Endothelial cell of umbilical vein (primary cell): ENCODE measurements at regions not wholly inside any gene's neighbourhood (a gene's known extent, or its start where the extent isn't known, plus 50 kb on each side); places are given as distances from the start of the nearest gene placed in this dataset.

Source experiments
- EZH2 ChIP-seq: IDR thresholded peaks from 2 replicates; pipeline ENCODE4 v1.6.1; 2012; ENCODE audit warnings: borderline replicate concordance, low read depth, mild to moderate bottlenecking, moderate library complexity, low read length, inconsistent platforms; ENCODE audit not compliant: severe bottlenecking
- FOS ChIP-seq: IDR thresholded peaks from 2 replicates; pipeline ENCODE4 v1.6.1; 2011; ENCODE audit warnings: mild to moderate bottlenecking, low read length, moderate library complexity, borderline replicate concordance; ENCODE audit not compliant: insufficient read depth
- JUN ChIP-seq: IDR thresholded peaks from 2 replicates; pipeline ENCODE4 v1.6.1; 2011; ENCODE audit warnings: borderline replicate concordance, low read depth; ENCODE audit not compliant: insufficient read length, insufficient read depth
- MYC ChIP-seq: IDR thresholded peaks from one replicate; pipeline ENCODE4 v1.6.1; 2011; ENCODE audit warnings: mild to moderate bottlenecking, low read depth, low read length
- POLR2A ChIP-seq: IDR thresholded peaks from 2 replicates; pipeline ENCODE4 v1.6.1; 2012; ENCODE audit warnings: low read depth, mild to moderate bottlenecking, control low read depth, low read length
- POLR2AphosphoS5 ChIP-seq: IDR thresholded peaks from 2 replicates; pipeline ENCODE4 v1.6.1; 2012; ENCODE audit warnings: low read depth, mild to moderate bottlenecking, control low read depth, low read length, moderate library complexity; ENCODE audit not compliant: insufficient read depth
- TF ChIP-seq, protein P1 (sequence below), 2 donors: IDR thresholded peaks; 1 replicate in 1 of 2; 2 replicates in 1 of 2; pipeline ENCODE4 v1.5.1; 2011; ENCODE audit warnings: low read length in 2 of 2, mild to moderate bottlenecking in 2 of 2, moderate library complexity in 2 of 2, control low read depth in 1 of 2, inconsistent platforms in 1 of 2, low read depth in 1 of 2; ENCODE audit not compliant: insufficient read depth in 1 of 2; ENCODE audit errors: extremely low read depth in 1 of 2
- TF ChIP-seq, protein P2 (sequence below): IDR thresholded peaks from 2 replicates; pipeline ENCODE4 v1.6.1; 2011; ENCODE audit not compliant: insufficient read depth, insufficient read length

DNA sequence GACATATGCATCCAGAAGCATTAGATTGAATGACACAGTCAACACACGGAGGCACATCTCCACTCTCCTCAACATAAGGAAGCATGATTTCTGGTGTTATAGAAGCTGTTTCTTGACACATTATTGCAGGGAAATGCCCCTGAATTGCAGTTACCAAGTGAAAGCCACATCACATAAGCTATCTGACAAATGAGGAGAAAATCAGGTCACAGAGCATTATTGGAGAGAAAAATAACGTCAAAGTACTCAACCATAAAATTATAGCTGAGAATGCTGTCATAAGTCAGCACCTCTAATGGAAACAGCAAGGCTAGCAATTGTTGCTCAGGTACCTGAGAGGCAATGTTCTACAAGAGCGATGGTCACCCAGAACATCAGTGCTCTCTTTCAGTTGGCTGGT, 169.9 kb upstream of the PALMD start:
- TF ChIP-seq, protein P1, sequence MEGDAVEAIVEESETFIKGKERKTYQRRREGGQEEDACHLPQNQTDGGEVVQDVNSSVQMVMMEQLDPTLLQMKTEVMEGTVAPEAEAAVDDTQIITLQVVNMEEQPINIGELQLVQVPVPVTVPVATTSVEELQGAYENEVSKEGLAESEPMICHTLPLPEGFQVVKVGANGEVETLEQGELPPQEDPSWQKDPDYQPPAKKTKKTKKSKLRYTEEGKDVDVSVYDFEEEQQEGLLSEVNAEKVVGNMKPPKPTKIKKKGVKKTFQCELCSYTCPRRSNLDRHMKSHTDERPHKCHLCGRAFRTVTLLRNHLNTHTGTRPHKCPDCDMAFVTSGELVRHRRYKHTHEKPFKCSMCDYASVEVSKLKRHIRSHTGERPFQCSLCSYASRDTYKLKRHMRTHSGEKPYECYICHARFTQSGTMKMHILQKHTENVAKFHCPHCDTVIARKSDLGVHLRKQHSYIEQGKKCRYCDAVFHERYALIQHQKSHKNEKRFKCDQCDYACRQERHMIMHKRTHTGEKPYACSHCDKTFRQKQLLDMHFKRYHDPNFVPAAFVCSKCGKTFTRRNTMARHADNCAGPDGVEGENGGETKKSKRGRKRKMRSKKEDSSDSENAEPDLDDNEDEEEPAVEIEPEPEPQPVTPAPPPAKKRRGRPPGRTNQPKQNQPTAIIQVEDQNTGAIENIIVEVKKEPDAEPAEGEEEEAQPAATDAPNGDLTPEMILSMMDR (IDR thresholded peaks at IDR 0.05; ENCODE audit: extremely low read depth in 1 of 2, insufficient read depth in 1 of 2, low read depth in 1 of 2, low read length in 2 of 2), result no peak
- TF ChIP-seq, protein P2, sequence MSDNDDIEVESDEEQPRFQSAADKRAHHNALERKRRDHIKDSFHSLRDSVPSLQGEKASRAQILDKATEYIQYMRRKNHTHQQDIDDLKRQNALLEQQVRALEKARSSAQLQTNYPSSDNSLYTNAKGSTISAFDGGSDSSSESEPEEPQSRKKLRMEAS, result no peak
- TF ChIP-seq EZH2 (no peak), POLR2A (no peak), MYC (no peak), POLR2AphosphoS5 (no peak), JUN (no peak), FOS (no peak)
